ENCODE measurements at regions not wholly inside any gene's neighbourhood (a gene's known extent, or its start where the extent isn't known, plus 50 kb on each side); places are given as distances from the start of the nearest gene placed in this dataset.

GRCh38 chr22:48175721-48176120 lies 1413.3 kb downstream of the TBC1D22A start:
- TF ChIP-seq CTCF (IDR thresholded peaks at IDR 0.05) (no peak), EP300 (IDR thresholded peaks at IDR 0.05) (no peak), POLR2A (IDR thresholded peaks at IDR 0.05) (no peak), POLR2AphosphoS5 (IDR thresholded peaks at IDR 0.05) (no peak)
